NCI-H1436 treated with DMSO at 0.1 percent for 48 hours (cell line): ENCODE measurements at regions not wholly inside any gene's neighbourhood (a gene's known extent, or its start where the extent isn't known, plus 50 kb on each side); places are given as distances from the start of the nearest gene placed in this dataset.

ENCODE experiments used
- DNase-seq: peaks from one replicate; lab custom pipeline; 2025; lab: John Stamatoyannopoulos, UW

DNA sequence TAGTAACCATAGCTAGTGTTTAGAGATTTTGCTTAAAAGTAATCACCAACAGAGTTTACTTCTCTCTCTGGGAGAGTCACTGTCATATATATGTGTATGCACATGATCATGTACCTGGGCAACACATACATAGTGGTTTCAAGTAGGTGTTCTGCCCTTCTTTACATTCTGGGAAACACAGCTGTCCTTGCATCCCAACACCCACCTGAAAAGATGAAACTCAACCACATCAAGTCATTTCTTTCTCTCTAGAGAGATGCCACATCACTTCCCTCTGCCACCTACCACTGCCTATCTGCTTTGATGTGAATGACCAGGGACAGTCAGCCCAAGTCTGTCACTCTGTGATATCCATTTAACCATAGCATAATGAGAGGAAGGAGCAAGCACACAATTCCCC, 155.8 kb upstream of the GADL1 start:
- DNase-seq = no peak

- DNase-seq = no peak
Observed at GRCh38 chr3:31051226-31051625, 156.8 kb upstream of the GADL1 start.

GRCh38 chr3:31053299-31053698, 158.8 kb upstream of the GADL1 start:
- DNase-seq = no peak

DNA sequence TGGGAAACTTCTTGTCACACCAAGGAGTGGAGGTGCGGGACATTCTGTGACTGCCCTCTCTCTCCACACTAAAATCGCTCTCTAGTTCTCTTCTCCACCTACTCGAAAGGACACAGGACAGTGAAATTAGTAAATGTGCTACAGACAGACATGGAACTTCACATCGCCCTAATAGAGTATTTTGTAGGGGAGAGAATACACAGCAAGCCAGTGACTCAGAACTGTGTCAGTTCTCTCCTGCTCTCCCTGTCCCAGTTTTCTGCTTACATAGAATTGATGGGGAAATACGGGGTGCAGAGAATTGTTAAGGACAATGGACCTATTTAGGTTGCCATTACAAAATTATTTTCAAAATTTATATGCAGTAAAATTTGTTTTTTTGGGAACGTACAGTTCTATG, 159.6 kb upstream of the GADL1 start:
- DNase-seq = no peak

DNA sequence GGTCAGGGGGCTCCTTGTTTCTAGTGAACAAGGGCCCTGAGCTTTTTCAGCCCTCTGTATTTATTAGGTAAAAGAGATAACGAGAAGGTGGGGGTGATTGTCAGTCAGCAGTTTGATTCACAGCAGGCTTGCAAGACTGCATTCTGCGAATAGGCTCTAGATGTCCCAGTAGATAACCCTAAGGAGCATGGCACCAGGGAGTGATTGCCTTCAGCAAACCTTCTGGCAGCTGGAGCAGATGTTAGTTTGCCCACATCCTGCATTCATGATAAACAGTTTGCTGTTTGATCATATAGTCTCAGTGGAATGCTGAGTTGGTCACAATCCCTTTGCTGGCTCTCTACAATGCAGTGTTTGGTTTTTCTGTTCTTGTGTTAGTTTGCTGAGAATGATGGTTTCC, 161.3 kb upstream of the GADL1 start:
- no peak for DNase-seq

DNA sequence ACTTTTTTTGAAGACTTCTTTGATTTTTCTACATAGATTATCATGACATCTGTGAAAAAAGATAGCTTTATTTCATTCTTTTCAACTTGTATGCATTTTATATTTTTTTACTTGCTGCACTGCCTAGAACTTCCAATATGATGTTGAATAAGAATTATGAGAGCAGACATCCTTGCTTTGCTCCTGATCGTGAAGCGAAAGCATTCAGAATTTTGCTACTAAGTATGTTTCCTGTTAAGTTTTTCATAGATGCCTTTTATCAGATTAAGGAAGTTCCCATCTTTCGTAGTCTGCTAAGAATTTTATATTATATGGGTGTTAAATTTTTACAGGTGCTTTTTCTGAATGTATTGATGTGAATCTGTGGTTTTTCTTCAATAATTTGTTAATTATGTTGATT, 163.4 kb upstream of the GADL1 start:
- DNase-seq = no peak

- no peak for DNase-seq
Observed at GRCh38 chr3:31064021-31064420, 169.6 kb upstream of the GADL1 start.

- no peak for DNase-seq
Observed at GRCh38 chr3:31065765-31066164, 171.3 kb upstream of the GADL1 start.

DNA sequence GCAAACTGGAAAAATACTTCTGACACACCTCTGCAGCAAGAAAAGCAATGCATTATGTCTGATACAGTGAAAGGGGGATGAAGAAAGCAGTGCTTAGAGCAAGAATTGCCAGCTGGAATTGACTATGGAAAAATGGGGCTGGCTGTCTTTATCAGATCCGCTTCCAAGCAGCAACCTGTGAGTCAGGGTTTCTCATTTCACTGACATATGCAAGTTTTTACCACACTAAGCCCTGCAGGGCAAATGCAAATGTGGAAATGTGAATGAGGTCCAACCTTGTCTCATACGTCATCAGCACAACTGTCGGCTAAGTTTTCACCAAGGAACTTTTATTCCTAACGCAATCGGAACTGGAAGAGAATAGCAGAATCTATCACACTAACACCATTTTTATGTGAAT, 172.5 kb upstream of the GADL1 start:
- DNase-seq = no peak

DNA sequence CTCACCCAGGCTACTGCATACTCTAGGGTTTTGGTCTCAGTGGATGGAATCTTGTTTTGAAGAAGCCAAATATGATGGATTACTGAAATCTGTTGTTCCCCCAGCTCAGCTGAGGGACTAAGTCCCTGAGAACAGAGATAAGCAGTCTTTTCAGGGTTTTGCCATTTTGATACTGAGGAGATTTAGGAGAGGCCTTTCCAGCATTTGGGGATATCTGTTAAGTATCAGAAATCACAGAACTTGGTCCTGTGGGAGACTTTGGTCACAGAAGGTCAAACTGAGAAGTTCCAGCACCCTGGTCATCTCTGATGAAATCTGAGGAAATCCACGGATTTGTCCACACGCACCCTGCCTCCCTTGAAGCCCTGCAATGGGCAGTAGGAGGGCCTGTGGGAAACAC, 181.0 kb upstream of the GADL1 start:
- no peak for DNase-seq

GRCh38 chr3:31075876-31076275, 181.4 kb upstream of the GADL1 start:
- no peak for DNase-seq

DNA sequence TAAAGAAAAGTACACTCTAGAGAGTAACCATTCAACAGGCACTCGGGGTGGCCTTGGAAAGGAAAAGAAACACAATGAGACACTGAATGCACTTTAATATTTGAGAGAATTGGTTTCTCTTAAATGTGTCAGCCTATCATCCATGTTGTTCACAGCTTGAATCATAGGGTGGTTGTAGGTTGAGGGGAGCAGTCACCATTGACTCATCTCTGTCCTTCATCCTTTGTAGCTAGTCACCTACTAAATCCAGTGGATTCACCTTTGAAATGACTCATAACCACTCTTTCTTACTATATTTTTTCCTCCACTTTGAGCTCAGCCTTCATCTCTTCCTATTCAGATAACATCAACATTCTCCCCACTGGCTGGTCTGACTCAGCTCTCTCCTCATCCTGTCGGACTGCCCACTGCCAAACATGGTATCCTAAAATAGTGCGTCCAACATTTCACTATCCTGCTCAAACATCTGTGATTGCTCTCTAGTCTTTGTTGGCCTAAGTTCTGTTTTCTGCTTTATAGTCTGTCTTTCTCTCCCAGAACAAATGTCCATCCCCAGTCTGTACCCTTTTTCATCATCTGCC, 182.7 kb upstream of the GADL1 start:
- DNase-seq = no peak

- no peak for DNase-seq
Observed at GRCh38 chr3:31077826-31078225, 183.4 kb upstream of the GADL1 start.

- no peak for DNase-seq
Observed at GRCh38 chr3:31079689-31080088, 185.2 kb upstream of the GADL1 start.

GRCh38 chr3:31081018-31081662, 186.7 kb upstream of the GADL1 start:
- DNase-seq = no peak

- DNase-seq = no peak
Observed at GRCh38 chr3:31086148-31086547, 191.7 kb upstream of the GADL1 start.

GRCh38 chr3:31086698-31087097, 192.2 kb upstream of the GADL1 start:
- no peak for DNase-seq

DNA sequence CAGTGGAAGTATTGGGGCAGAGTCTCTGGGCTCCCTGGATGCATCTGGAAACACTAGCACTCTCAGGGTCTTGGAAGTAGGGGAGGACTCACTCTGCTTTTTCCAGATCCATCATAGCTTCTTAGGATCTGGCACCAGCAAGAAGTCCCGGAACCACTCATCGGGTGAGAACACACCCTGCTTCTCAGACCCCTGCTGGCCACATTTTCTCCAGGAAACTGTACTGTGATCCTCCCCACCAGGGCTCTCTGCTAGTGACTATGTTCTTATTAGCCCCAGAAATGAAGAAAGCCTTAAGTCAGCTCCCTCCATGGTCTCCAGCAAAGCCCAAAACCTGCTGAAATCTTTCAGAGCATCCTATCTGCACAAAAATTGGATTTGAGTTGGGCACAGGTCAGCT, 197.3 kb upstream of the GADL1 start:
- no peak for DNase-seq

DNA sequence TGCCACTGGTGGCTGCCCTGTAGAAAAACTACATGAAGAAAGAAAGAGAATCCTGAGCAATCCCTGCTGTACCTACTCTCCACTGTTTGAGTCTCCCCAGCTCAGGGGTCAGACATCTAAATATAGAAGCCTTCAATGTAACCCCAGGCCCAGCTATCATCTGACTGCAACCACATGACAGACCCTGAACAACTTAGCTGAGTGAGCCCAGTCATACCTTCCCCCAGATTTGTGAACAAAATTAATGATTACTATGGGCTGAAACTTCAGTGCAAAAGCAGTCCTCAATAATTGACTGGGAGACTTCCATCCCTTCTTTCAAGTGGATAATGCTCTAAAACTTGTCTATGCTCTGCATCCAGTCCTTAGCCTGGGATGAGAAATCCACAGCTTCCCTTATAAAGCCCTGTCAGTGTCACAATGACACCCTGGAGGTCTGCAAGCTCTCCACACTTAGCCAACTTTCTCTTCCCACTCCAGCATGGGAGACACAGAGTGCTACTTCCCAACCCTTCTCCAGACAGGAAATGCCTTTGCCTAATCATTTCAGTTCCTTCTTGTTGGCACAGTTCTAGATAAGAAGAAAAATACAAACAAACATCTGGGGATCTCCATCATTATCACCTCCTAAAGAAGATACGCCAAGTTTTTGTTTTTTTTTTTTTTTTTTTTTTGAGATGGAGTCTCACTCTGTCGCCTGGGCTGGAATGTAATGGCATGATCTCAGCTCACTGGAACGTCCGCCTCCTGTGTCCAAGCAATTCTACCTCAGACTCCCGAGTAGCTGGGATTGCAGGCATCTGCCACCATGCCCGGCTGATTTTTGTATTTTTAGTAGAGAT, 198.5 kb upstream of the GADL1 start:
- DNase-seq = no peak

- DNase-seq = no peak
Observed at GRCh38 chr3:31093606-31094005, 199.1 kb upstream of the GADL1 start.

DNA sequence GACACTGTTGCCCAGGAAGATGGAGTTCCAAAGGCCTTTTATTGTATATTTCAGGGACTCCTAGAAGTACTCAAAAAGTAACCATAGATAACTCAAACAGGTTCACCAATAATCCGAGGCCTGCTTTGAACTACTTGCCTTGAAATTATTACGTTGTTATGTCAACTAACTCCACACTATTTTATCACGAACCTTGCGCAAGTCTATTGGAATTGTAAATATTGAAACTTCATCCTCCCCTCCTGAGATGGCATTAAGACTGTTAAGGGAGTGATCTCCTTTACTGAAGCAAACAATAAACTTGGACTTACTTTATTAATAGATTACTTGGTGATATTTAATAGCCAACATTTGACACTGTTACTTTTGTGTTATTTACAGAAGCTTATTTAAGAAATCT, 199.6 kb upstream of the GADL1 start:
- DNase-seq = no peak

GRCh38 chr3:31095255-31095654, 200.8 kb upstream of the GADL1 start:
- DNase-seq = no peak

DNA sequence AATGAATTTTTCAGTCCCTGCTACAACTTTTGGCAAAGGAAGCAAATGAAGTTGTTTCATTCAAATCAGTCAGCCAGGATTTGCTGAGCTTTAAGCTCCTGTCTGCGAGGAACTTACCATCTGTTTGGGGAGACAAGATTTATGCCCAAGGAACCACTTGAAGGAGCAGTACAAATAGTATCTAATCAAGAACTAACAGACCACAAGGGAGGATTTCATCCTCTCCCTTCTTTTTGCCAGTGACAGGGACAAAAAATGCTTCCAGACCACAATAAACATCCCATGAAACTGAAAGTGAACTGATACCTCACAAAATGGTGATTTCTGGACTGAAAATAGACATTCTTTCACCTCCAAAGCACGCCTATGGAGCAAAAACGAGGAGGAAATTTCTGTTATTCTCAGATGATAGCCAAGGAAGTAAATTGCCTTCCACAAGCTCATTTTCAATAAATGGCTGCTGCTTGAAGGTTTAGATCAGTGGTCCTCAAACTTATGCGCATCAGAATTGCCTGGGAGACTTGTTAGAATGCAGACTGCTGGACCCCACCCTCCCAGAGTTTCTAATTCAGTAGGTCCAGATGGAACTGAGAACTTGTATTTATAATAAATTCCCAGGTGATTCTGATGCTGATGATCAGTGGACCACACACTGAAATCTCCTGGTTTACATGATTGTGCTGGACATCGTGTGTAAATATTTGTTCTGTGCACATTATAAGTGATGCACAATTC, 202.4 kb upstream of the GADL1 start:
- no peak for DNase-seq
